Loucy (cell line): ENCODE measurements at regions not wholly inside any gene's neighbourhood (a gene's known extent, or its start where the extent isn't known, plus 50 kb on each side); places are given as distances from the start of the nearest gene placed in this dataset.

ENCODE experiments used
- H2AFZ ChIP-seq: fragments of 200-600 bp; sonication (generic); 2 replicates; pipeline ENCODE4 v1.6.0; 2016; ENCODE audit warnings: antibody characterized with exemption, mild to moderate bottlenecking, low read length, moderate library complexity
- H3F3A ChIP-seq: fragments of 200-600 bp; 2 replicates; pipeline ENCODE4 v1.6.0; 2016; ENCODE audit warnings: antibody characterized with exemption, low read depth, mild to moderate bottlenecking
- H3K27me3 ChIP-seq: fragments of 200-600 bp; sonication (generic); 2 replicates; pipeline ENCODE4 v1.6.1; 2014; ENCODE audit warnings: low read length, mild to moderate bottlenecking; ENCODE audit not compliant: insufficient read depth, poor library complexity, severe bottlenecking
- H3K36me3 ChIP-seq: fragments of 200-600 bp; sonication (generic); 2 replicates; pipeline ENCODE4 v1.6.1; 2016; ENCODE audit warnings: low read length; ENCODE audit not compliant: insufficient read depth
- H3K4me1 ChIP-seq: fragments of 200-600 bp; sonication (generic); 2 replicates; pipeline ENCODE4 v1.5.1; 2014; ENCODE audit warnings: low read length, mild to moderate bottlenecking; ENCODE audit not compliant: insufficient read depth, poor library complexity, severe bottlenecking
- H3K4me2 ChIP-seq: fragments of 200-600 bp; sonication (generic); 2 replicates; pipeline ENCODE4 v1.6.0; 2014; ENCODE audit warnings: antibody characterized with exemption, low read length, low read depth, mild to moderate bottlenecking; ENCODE audit not compliant: poor library complexity, severe bottlenecking
- H3K4me3 ChIP-seq: fragments of 200-600 bp; sonication (generic); 2 replicates; pipeline ENCODE4 v1.5.1; 2014; ENCODE audit warnings: low read length, mild to moderate bottlenecking, mixed read lengths; ENCODE audit not compliant: poor library complexity, severe bottlenecking
- H3K79me2 ChIP-seq: fragments of 200-600 bp; sonication (generic); 2 replicates; pipeline ENCODE4 v1.6.1; 2014; ENCODE audit warnings: low read length; ENCODE audit not compliant: insufficient read depth
- H3K9ac ChIP-seq: fragments of 200-600 bp; sonication (generic); 2 replicates; pipeline ENCODE4 v1.6.0; 2014; ENCODE audit warnings: mild to moderate bottlenecking, low read depth, low read length, moderate library complexity; ENCODE audit not compliant: poor library complexity, severe bottlenecking
- H3K9me2 ChIP-seq: fragments of 200-600 bp; sonication (generic); replicated peaks from 2 replicates; pipeline ENCODE4 v1.6.1; 2016; ENCODE audit warnings: low read depth, low read length, mixed read lengths
- H3K9me3 ChIP-seq: fragments of 200-600 bp; sonication (generic); 2 replicates; pipeline ENCODE4 v1.6.1; 2014; ENCODE audit warnings: mild to moderate bottlenecking, antibody characterized with exemption, low read length, low read depth; ENCODE audit not compliant: insufficient read depth
- H4K20me1 ChIP-seq: fragments of 200-600 bp; sonication (generic); 2 replicates; pipeline ENCODE4 v1.6.0; 2014; ENCODE audit warnings: antibody characterized with exemption, low read length, mild to moderate bottlenecking; ENCODE audit not compliant: insufficient read depth, poor library complexity, severe bottlenecking
- CTCF ChIP-seq: fragments of 200-600 bp; sonication (generic); conservative IDR thresholded peaks from 2 replicates; pipeline ENCODE4 v1.5.1; 2014; ENCODE audit warnings: mild to moderate bottlenecking, antibody characterized with exemption, low read length
- EZH2phosphoT487 ChIP-seq: fragments of 200-600 bp; IDR thresholded peaks from 2 replicates; pipeline ENCODE4 v1.6.1; 2018; ENCODE audit warnings: antibody characterized with exemption, mild to moderate bottlenecking, moderate library complexity, borderline replicate concordance

GRCh38 chr14:53226553-53226952, 73.4 kb upstream of the DDHD1 start:
- H3K79me2 ChIP-seq = no peaks in the 10 kb centered on the region
- H3K9me2 ChIP-seq = no peaks in the 10 kb centered on the region
- no peaks in the 10 kb centered on the region for H4K20me1 ChIP-seq
- H3K9ac ChIP-seq = no peak overlapping the region
- H3K27me3 ChIP-seq = no peaks in the 10 kb centered on the region
- no peak overlapping the region for H3K4me2 ChIP-seq
- TF ChIP-seq CTCF = no peak
- TF ChIP-seq EZH2phosphoT487 = no peak
- H3K9me3 ChIP-seq = peaks cover 4% of the 10 kb centered on the region; the same call in 1 of the 2 replicates
- peaks cover 3% of the 10 kb centered on the region for H3K4me1 ChIP-seq
- no peak overlapping the region for H3K4me3 ChIP-seq
- no peaks in the 10 kb centered on the region for H3K36me3 ChIP-seq
- H2AFZ ChIP-seq = no peak overlapping the region
- H3F3A ChIP-seq = no peaks in the 10 kb centered on the region

GRCh38 chr14:53220914-53221313, 67.8 kb upstream of the DDHD1 start:
- no peaks in the 10 kb centered on the region for H3K27me3 ChIP-seq
- H3K9me3 ChIP-seq = peaks cover 4% of the 10 kb centered on the region; the same call in 1 of the 2 replicates
- no peak for TF ChIP-seq EZH2phosphoT487
- no peak for TF ChIP-seq CTCF
- no peaks in the 10 kb centered on the region for H3K79me2 ChIP-seq
- peaks cover 21% of the 10 kb centered on the region for H3K4me1 ChIP-seq
- no peak overlapping the region for H3K4me3 ChIP-seq
- no peak overlapping the region for H2AFZ ChIP-seq
- no peak overlapping the region for H3K9ac ChIP-seq
- H3F3A ChIP-seq = no peaks in the 10 kb centered on the region
- H4K20me1 ChIP-seq = no peaks in the 10 kb centered on the region
- no peaks in the 10 kb centered on the region for H3K36me3 ChIP-seq
- peak overlapping the region; percentile 5 for H3K4me2 ChIP-seq
- no peaks in the 10 kb centered on the region for H3K9me2 ChIP-seq

GRCh38 chr14:53218161-53218560, 65.0 kb upstream of the DDHD1 start:
- Histone ChIP-seq H4K20me1 (no peaks in the 10 kb centered on the region), H3K36me3 (no peaks in the 10 kb centered on the region), H3K9me2 (no peaks in the 10 kb centered on the region), H3K4me3 (peak overlapping the region; percentile 78), H3F3A (no peaks in the 10 kb centered on the region), H3K9me3 (no peaks in the 10 kb centered on the region), H3K27me3 (no peaks in the 10 kb centered on the region), H2AFZ (peak overlapping the region; percentile 98), H3K9ac (peak overlapping the region; percentile 72), H3K4me1 (peaks cover 21% of the 10 kb centered on the region), H3K4me2 (peak overlapping the region; percentile 76), H3K79me2 (no peaks in the 10 kb centered on the region)
- TF ChIP-seq EZH2phosphoT487 (no peak), CTCF (no peak)
